Gastroesophageal sphincter (tissue), 3 donors: ENCODE measurements at regions not wholly inside any gene's neighbourhood (a gene's known extent, or its start where the extent isn't known, plus 50 kb on each side); places are given as distances from the start of the nearest gene placed in this dataset.

Source experiments
- EP300 ChIP-seq: sonication (generic); formaldehyde crosslinking; IDR thresholded peaks from one replicate; pipeline ENCODE4 v1.6.1; 2017; ENCODE audit warnings: antibody characterized with exemption, mild to moderate bottlenecking
- POLR2A ChIP-seq, 2 donors: fragments of 450-650 bp; IDR thresholded peaks; one replicate each; pipeline ENCODE4 v1.6.1; 2017; ENCODE audit warnings: antibody characterized with exemption in 2 of 2, mild to moderate bottlenecking in 2 of 2, moderate library complexity in 1 of 2
- POLR2AphosphoS5 ChIP-seq: sonication (generic); formaldehyde crosslinking; IDR thresholded peaks from one replicate; pipeline ENCODE4 v1.6.1; 2017; ENCODE audit warnings: antibody characterized with exemption
- TF ChIP-seq, protein P1 (sequence below), 4 experiments: fragments of 200-600 bp in 2 of 4; fragments of 450-650 bp in 2 of 4; sonication (generic) in 1 of 4; IDR thresholded peaks; one replicate each; pipeline ENCODE4 v1.5.1; 2017 to 2019; ENCODE audit warnings: antibody characterized with exemption in 4 of 4, mild to moderate bottlenecking in 2 of 4, moderate library complexity in 2 of 4

DNA sequence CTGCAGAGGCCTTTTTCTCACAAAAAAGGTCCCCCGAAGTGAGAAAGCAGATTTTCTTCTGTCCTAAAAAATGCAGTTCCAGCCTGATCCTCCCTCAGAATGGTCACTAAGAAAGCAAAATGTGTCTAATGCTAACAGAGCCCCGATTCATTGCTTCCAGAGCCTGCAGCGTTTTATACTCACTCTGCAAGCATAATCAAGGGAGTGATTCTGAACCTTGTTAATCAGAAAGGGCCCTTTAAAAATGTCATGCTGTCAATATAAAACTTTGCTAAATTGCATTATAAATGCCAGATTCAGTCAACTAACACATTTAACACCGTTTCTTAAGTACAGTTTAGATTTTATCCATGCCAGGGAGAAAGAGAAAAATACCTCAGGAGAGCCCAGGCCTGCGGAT lies 202.8 kb downstream of the CD83 start:
- TF ChIP-seq, protein P1, sequence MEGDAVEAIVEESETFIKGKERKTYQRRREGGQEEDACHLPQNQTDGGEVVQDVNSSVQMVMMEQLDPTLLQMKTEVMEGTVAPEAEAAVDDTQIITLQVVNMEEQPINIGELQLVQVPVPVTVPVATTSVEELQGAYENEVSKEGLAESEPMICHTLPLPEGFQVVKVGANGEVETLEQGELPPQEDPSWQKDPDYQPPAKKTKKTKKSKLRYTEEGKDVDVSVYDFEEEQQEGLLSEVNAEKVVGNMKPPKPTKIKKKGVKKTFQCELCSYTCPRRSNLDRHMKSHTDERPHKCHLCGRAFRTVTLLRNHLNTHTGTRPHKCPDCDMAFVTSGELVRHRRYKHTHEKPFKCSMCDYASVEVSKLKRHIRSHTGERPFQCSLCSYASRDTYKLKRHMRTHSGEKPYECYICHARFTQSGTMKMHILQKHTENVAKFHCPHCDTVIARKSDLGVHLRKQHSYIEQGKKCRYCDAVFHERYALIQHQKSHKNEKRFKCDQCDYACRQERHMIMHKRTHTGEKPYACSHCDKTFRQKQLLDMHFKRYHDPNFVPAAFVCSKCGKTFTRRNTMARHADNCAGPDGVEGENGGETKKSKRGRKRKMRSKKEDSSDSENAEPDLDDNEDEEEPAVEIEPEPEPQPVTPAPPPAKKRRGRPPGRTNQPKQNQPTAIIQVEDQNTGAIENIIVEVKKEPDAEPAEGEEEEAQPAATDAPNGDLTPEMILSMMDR (IDR thresholded peaks at IDR 0.05) = no peak
- no peak for TF ChIP-seq POLR2A (IDR thresholded peaks at IDR 0.05)
- TF ChIP-seq POLR2AphosphoS5 = no peak
- no peak for TF ChIP-seq EP300
